ENCODE measurements at regions not wholly inside any gene's neighbourhood (a gene's known extent, or its start where the extent isn't known, plus 50 kb on each side); places are given as distances from the start of the nearest gene placed in this dataset.

- TF ChIP-seq CTCF (IDR thresholded peaks at IDR 0.05 in 2 of 3, conservative IDR thresholded peaks at IDR 0.05 in 1 of 3; ENCODE audit: control insufficient read depth in 2 of 3, extremely low read depth in 1 of 3, insufficient read depth in 1 of 3, low read depth in 3 of 3, low read length in 3 of 3) (no peak), POLR2A (IDR thresholded peaks at IDR 0.05; ENCODE audit: low read depth, low read length) (no peak), PAX5 (IDR thresholded peaks at IDR 0.05; ENCODE audit: borderline replicate concordance, low read depth, low read length) (no peak), USF1 (IDR thresholded peaks at IDR 0.05; ENCODE audit: borderline replicate concordance, extremely low read length, insufficient read depth, low read depth, low read length) (no peak), ZNF274 (IDR thresholded peaks at IDR 0.05; ENCODE audit: insufficient read depth, insufficient read length) (no peak), NRF1 (conservative IDR thresholded peaks at IDR 0.05; ENCODE audit: low read depth, low read length) (no peak), FOXM1 (IDR thresholded peaks at IDR 0.05; ENCODE audit: low read depth, low read length) (no peak)
These were observed 165.1 kb downstream of the GPAT3 start for GRCh38 chr4:83701041-83701440.
